CD4-positive, alpha-beta T cell treated with Interleukin-21 for 1 hour (primary cell): ENCODE measurements at regions not wholly inside any gene's neighbourhood (a gene's known extent, or its start where the extent isn't known, plus 50 kb on each side); places are given as distances from the start of the nearest gene placed in this dataset.

Experiments used
- DNase-seq: peaks from one replicate; pipeline ENCODE4 v3.0.0-alpha.2; 2020

DNA sequence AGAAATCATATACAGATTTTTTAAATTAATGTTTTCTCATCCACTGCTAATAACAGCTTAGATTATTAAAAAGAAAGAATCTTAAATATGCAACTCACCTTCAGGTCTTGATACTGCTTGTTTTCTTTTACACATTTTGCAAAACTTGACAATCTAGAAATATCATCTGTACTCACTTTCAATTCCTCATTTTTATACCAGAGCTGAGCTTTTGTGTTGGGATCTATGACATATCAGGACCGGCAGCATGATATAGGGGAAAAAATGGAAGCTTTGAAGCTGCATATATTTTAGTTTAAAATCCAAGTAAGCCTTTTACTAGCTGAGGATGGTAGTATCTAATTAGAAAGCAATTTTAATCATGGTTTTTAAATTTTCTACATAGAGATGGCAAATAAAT is 75.7 kb upstream of the SMARCA2 start:
- no peak for DNase-seq

DNA sequence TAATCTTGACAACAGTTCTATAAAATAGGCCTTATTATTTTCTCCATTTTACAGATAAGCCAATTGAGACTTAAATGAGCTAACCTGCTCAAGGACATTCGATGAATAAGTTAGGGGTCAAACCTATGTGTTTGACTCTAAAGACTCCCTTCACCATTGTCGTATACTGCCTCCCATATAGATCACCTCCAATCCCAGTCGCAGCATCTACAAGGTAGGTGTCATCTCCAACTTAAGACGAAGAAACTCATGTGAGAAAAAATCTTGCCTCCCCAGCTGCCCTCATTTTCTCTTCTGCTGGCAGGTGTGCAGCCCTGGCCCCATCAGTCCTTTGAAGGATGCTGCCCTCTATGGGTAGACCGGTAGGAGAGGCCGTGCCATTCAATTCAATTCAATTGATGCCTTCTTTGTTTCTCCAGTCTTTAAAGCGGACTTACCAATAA is 75.2 kb upstream of the SMARCA2 start:
- DNase-seq, result peak; percentile 42

DNA sequence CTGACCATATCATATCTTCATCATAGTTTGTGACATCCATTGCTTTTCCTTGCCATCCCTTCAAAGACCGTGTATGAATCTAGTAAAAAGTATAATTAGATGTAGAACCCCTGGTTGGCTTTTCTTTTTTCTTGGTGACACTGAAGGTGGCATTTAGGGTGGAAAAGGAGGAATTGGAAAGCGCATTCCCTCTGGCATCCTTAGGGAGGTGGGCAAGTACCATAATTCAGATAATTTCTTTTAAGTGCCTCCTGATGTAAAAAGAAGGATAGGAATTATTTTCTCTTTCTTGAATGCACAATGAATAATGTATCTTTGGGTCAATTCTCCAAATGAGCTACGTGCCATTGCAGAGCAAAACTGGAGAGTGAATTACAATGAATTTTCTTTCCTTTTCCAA is 73.2 kb upstream of the SMARCA2 start:
- no peak for DNase-seq

DNA sequence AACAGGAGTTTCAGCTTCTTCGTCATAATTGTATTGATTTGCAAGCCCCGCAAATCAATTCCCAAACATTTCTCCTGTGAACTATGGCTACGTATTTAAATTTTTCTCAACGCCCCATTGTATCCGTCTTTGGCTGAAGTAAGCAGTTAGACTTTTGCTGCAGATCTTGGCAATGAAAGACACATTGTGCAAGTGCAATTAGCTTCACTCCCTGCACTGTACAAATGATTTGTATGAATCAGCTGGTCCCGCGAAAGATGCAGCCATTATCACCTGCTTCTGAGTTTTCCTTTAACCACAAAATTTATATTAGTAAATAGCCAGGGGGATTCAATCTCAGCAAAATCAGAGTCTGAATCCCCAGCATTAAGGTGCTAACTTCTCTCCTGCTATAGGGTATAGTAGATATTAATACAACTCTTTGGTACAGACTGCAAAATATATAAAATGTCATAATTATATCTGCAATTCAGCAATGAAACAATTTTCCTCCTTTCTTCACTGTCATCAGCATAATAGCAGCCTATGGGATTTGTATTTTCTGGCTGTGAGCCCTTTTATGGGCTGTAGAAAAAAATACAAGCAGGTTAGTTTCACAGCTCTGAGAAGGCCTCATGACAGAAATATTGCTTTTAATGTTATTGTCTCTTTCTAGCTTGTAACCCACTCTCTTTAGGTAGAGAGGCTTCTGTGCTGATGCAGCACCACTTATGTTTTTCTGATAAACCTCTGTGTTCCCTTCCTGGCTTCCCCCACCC is 68.4 kb upstream of the SMARCA2 start:
- no peak for DNase-seq

DNA sequence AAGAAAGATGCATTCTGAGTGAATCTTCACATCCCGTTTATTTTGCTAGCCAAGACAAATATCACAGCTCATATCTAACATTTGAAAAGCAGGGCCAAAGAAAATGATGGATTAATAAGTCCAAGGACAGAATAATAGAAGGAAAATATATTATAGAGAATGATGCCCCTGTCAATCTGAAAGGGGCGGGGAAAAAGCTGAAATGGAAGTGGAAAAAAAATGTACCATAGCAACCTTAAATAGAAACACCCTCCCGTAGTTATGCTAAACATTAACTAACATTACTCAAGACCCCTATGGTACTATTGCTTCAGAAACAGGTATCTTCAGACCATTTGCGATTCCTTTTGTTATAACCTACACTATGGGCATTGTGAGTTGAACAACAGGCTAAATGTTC is 67.7 kb upstream of the SMARCA2 start:
- DNase-seq, result no peak

DNA sequence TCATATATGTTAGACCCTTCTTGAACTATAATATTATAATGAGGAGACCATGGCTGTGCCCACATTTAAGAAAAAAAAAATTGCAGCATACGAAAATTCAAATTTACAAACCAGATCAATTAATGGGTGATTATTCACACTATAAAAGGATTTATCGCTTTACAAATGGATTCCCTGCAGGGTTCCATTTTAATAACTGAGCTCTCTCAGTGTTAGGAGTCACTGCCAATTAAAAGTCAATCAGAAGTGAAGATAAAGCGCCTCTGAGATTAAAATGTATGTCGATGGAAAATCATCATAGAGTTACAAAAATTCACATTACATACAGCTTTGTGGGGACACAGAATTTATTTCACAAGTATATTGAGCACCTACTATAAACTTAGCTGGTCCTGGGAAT is 66.6 kb upstream of the SMARCA2 start:
- no peak for DNase-seq

DNA sequence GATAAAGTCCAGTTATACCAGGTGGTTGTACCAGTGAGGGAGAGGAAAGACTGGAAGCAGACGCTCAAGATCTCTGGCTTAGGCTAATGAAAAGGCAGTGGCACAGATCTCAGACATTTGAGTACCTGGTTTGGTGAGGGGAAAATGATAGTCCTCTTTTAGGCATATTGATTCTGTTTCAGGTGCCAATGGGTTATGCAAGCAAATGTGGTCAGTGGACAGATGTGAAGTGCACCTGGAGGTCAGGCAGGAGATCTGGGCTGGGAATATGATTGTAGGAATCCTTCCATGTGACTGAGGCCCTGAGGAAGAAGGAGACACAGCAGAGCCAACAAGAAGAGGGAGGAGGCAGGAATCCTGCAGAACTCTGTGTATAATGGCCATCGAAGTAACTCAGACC is 63.7 kb upstream of the SMARCA2 start:
- no peak for DNase-seq

DNA sequence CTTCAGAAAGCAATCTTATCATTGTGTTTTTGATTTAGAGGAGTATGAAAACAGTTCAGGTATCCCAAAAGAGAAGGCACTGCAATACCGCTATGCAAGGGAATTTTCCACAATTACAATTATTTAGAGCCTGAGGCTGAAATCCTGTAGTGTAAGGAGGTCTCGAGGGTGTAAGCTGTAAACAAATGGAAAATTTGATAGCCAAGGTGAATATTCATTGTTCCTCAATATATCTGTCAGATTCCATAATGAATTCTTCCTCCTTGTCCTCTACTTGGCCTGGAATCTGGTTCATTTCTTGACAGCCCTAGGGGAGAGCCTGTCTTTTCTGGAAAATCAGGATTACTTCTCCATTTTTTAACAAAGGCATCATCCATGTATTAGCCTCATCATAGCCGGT is 63.1 kb upstream of the SMARCA2 start:
- DNase-seq, result no peak

DNA sequence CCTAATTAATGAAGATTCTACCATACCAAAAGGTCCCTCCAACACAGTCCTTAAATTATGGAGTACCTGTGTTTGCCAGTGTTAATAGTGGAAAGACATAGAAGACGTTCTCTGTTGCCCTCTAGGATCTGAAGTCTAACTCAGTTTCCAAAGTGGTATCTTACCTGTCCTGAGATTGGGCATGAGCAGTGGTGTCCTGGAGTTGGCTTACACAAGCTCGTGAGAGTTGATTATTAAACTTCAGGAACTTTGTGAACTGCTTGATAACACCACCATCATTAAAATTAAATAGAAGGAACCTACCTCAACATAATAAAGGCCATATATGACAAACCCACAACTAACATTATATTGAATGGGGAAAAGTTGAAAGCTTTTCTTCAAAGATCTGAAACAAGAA is 60.9 kb upstream of the SMARCA2 start:
- DNase-seq, result no peak

DNA sequence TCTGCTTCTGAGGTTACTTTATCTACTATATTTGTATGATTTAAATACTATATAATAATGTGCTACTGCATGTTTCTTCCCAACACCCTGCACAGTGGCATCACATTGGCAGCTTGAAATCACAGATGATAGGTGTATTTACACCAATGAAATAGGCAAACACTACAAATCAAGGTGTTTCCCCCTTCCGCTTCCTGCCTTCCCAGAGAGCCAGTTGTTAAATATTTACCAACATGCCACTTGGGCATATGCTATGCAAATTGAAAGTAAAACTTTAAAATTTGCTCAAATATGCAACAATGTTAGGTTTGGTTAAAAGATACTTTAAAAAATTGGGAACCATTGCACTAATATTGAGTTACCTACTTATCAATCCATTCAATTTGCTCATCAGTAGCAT is 58.2 kb upstream of the SMARCA2 start:
- DNase-seq, result no peak

DNA sequence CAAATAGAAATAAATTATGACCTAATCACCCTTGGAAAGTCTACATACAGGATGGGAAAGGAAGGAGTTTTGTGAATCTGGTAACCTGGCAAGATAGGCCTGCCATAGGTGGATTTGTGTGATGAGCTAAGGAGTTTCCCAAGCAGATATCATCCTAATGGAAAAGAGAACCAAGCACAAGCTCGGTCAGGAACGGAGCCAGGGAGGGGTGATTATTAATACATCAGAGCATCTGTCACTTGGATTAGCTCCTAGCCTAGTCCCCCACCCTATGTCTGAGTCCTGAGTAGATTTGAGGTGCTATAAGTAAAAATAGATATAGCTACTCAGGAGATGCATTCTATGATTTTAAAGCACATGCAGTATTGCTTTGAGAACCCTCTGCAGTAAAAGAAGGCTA is 57.3 kb upstream of the SMARCA2 start:
- DNase-seq, result no peak

DNA sequence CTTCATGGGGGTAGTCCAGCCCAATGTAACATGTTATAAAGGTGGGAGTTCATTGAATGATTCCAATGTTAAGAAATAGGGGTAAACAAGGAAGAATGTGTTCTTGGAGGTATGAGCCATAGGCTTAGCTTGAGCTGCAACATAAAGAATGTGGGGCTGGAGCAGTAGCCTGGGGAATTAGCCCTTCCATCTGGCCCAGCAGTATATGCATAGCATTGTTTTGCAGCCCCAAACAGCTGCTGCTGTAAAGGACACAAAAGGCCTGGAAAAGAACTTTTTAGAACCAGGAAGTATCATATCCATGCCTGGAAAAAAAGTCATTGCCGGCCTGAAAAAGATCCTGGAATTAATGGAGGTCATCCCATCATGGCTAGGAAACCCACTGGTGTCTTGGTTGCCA is 55.8 kb upstream of the SMARCA2 start:
- DNase-seq, result no peak

DNA sequence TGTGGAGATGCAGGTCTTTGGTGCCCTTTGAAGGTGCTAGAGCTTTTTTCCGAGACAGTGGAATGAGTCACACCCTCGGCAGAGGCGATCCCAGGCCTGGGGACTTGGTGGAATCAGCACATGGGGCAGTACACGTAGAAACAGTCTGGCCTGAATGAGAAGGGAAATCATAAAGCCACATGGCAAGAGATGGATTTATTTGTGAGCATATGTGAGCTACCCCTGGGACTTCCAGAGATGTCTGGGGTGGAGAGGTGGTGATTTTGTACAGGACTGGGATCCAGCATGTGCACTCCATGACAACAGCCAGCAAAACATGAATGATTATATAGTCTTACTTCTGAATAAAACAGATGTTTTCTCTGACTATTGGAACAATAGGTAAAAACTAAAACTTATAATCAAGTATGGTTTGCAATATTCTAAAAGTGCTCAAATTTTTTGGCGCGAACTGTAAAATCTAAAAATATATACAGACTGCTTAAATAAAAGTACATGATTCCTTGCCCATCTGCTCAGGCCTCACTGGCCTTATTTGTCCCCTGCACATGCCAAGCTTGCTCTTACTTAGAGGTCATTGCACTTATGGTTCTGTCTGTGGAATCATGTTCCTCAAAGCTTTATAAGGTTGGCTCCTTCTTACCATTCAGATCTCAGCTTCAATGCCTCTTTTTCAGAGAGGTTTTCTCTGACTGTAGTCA is 54.7 kb upstream of the SMARCA2 start:
- no peak for DNase-seq

DNA sequence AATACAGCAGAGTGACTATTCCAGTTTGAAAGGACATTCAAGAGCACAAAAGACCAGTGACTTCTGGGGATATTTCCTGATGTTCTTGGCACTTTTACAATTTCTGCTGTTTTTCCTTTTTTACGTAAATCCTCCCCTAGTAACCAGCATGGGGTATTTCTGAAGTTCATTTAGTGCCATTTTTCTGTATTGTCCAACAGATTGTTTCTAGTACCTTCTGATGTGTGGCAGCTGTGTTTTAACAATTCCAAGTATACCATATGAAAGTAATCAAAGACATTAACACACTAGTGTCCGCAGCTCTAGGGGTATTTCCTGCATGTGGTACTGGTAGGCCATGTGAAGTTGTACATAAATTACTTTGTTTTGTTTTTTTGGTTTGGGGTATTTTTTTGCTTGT is 53.0 kb upstream of the SMARCA2 start:
- no peak for DNase-seq

DNA sequence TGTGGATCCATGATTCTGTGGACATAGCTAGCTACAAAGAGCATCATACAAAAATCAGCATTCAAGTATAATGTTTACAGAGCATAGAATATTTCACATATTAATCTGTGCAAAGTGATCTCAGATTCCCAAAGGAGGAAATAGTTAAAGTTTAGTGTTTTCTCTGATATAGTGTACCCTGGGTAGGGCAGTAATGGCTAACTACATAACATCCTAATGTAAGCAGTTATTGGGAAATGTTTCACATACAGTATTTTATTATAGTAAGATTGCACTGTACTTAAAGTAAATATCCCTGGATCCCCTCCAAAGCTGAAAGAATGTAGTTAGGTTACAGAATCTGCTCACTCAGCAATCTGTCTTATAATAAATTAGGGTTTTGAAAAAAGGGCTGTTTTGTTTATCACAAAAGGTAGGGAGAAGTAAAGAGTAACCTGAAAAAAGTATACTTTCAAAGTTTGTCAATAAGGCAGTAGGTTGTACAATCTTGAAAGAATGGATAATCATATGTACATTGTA is 52.5 kb upstream of the SMARCA2 start:
- DNase-seq, result no peak

DNA sequence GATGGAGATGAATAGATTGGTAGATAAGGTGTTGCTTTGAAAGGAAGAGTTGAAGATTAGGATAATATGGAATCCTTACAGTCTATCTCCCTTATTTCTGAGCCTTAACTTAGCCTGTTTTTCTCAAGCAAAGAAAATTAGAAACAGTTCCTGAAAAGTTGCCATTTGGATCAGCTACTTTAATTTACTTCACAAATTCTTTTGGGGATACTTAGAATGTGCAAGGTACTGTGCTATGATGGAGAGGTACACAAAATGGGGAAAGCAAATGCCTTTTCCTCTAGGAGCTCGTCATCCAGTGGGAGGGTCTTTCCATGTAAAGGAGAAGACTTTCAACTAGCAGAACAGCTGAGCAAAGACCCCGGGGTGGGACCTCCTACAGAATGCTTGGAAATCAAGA is 51.1 kb upstream of the SMARCA2 start:
- DNase-seq, result no peak
